ENCODE measurements at regions not wholly inside any gene's neighbourhood (a gene's known extent, or its start where the extent isn't known, plus 50 kb on each side); places are given as distances from the start of the nearest gene placed in this dataset.

- DNase-seq (no peak), ATAC-seq (no peak)
- Histone ChIP-seq H3K4me3 (no peak overlapping the region), H3K9me3 (no peaks in the 10 kb centered on the region), H3K4me1 (peaks cover 0 to 15% (median 0%) of the 10 kb centered on the region in 12 donors), H3K27ac (no peak overlapping the region), H3K36me3 (no peaks in the 10 kb centered on the region), H3K27me3 (no peaks in the 10 kb centered on the region)
- intact Hi-C loops (cut with DNase I) = loop anchor here in 1 of 10 donors (5.0 kb wide), 1 partner anchor 125 kb away; no protein-coding TSS in a partner anchor
- TF ChIP-seq CTCF (IDR thresholded peaks at IDR 0.05) (no peak), POLR2A (IDR thresholded peaks at IDR 0.05) (no peak)
Measured at GRCh38 chr12:91851741-91852477, 293.7 kb downstream of the BTG1 start.

GRCh38 chr12:91846466-91847055 is 299.1 kb downstream of the BTG1 start:
- WGBS, 4 donors = 66 to 73% (median 71%) methylated on average over 1 of the region's 1 CpG
- no peak overlapping the region for H3K4me3 ChIP-seq
- no peaks in the 10 kb centered on the region for H3K36me3 ChIP-seq
- peaks cover 0 to 11% (median 0%) of the 10 kb centered on the region in 12 donors for H3K9me3 ChIP-seq
- TF ChIP-seq CTCF (IDR thresholded peaks at IDR 0.05) = no peak
- TF ChIP-seq POLR2A (IDR thresholded peaks at IDR 0.05) = no peak
- DNase-seq (no peak), ATAC-seq (no peak)
- intact Hi-C loops (cut with DNase I) = no loop called here
- H3K27ac ChIP-seq = no peak overlapping the region
- H3K27me3 ChIP-seq = no peaks in the 10 kb centered on the region
- peaks cover 0 to 11% (median 2%) of the 10 kb centered on the region in 12 donors for H3K4me1 ChIP-seq

- TF ChIP-seq CTCF (IDR thresholded peaks at IDR 0.05) (no peak), POLR2A (IDR thresholded peaks at IDR 0.05) (no peak)
- no peaks in the 10 kb centered on the region for H3K27me3 ChIP-seq
- peaks cover 0 to 11% (median 2%) of the 10 kb centered on the region in 12 donors for H3K4me1 ChIP-seq
- ATAC-seq = no peak
- WGBS, 4 donors = 90 to 95% (median 93%) methylated on average over 1 of the region's 1 CpG
- no peaks in the 10 kb centered on the region for H3K36me3 ChIP-seq
- intact Hi-C loops (cut with DNase I) = no loop called here
- H3K27ac ChIP-seq = no peak overlapping the region
- peaks cover 0 to 19% (median 0%) of the 10 kb centered on the region in 12 donors for H3K9me3 ChIP-seq
- no peak overlapping the region for H3K4me3 ChIP-seq
- no peak for DNase-seq
Measured at GRCh38 chr12:91845365-91845764, 300.3 kb downstream of the BTG1 start.

- H3K4me3 ChIP-seq = no peak overlapping the region
- no peaks in the 10 kb centered on the region for H3K27me3 ChIP-seq
- intact Hi-C loops (cut with DNase I) = no loop called here
- H3K4me1 ChIP-seq = peaks cover 0 to 11% (median under 1%) of the 10 kb centered on the region in 12 donors
- peaks cover 0 to 21% (median 0%) of the 10 kb centered on the region in 12 donors for H3K9me3 ChIP-seq
- no peak overlapping the region for H3K27ac ChIP-seq
- H3K36me3 ChIP-seq = no peaks in the 10 kb centered on the region
- no peak for ATAC-seq
- no peak for TF ChIP-seq CTCF (IDR thresholded peaks at IDR 0.05)
- no peak for TF ChIP-seq POLR2A (IDR thresholded peaks at IDR 0.05)
- DNase-seq = no peak
Measured at GRCh38 chr12:91841822-91842221, 303.8 kb downstream of the BTG1 start.

All from heart left ventricle (tissue), 16 donors.